NCI-H524 treated with DMSO at 0.1 percent for 48 hours (cell line): ENCODE measurements at regions not wholly inside any gene's neighbourhood (a gene's known extent, or its start where the extent isn't known, plus 50 kb on each side); places are given as distances from the start of the nearest gene placed in this dataset.

ENCODE experiments used
- DNase-seq: peaks from one replicate; lab custom pipeline; 2025; lab: John Stamatoyannopoulos, UW

DNA sequence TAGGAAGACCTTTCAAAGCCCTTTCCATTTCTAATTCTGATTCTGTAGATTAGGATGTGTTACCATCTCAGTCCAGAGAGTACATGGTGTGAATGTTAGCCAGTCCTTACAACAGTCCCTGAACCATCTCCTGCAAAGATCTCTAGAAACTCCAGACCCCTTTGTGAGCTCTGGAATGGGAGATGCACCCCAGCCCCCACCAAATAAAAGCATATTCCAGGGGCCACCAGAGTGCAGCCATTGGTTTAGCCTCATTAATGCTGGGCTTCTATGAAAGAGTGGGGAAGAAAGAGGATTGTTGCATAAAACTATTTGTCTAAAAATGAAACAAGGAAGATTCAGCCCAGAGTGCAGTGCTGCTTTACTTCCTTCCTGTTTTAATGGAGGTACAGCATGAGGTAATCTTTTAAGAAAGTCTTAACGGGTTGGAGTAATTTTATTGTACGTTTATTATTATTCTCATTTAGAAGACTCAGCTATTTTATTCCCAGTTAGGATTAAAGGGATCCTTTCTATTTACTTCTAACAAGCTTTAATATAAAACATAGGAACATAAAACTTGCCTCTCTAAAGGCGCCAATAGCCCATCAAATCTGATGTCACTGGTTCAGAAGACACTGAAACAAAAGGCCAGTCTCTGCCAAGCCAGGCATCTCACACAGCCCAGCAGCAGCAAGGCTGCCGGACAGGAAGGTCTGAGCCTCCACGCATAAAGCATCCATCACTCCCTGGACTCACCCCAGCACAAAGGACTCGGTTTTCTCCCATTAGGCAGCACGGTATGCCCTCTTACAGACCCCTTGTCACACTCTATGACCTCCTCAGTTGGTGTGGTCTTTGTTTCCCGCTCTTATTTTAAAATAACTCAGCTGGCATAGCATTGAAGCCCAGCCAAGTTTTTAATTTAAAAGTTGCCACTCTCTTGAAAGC is 203.9 kb upstream of the BLID start:
- no peak for DNase-seq

DNA sequence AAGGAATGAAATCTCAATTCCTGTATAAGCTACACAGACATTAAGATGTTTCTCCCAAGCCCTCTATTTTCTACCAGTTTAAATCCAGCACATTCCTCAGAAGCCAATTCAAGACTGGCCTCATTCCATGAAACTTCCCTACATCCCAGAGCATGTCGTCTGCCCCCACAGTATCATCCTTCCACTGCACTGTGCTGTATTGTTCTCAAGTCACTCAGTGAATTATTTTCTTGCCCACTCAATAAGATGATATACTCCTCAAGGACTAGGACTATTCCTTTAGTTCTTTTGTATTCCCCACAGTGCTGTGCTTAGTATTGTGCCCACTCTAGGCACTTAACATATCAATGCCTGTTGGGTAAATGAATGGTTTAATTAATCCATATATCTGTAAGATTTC is 203.1 kb upstream of the BLID start:
- DNase-seq = no peak

DNA sequence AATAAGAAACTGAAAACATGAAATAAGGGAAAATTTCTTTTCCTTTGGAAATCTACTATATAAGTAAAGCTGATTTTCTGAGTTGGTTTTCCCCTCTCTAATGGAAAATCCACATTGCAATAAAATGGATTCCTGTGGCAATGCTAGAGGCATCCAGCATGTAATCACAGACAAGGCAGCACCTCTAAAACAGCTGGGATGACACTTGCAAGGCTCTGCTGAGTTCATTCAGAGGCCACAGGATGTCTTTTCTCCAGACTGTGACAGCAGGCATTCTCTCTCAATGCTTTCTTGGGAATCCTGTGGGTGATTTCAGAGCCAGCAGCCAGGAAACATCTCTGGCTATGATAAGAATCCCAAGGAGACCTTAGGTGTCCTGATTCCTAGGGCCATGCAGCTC is 201.3 kb upstream of the BLID start:
- DNase-seq = no peak

DNA sequence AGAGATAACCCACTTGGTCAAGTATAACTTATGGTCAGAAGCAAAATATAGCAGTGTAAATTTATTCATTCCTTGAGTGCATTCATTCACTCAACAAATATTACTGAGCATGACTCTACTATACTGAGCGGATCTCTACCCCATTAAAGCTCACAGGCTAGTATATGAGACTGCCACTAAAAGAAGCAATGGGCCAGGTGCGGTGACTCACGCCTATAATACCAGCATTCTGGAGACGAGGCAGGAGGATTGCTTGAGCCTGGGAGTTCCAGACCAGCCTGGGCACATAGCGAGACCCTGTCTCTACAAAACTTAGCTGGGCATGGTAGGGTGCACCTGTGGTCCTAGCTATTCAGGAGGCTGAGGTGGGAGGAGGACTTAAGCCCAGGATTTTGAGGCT is 197.6 kb upstream of the BLID start:
- DNase-seq = no peak

DNA sequence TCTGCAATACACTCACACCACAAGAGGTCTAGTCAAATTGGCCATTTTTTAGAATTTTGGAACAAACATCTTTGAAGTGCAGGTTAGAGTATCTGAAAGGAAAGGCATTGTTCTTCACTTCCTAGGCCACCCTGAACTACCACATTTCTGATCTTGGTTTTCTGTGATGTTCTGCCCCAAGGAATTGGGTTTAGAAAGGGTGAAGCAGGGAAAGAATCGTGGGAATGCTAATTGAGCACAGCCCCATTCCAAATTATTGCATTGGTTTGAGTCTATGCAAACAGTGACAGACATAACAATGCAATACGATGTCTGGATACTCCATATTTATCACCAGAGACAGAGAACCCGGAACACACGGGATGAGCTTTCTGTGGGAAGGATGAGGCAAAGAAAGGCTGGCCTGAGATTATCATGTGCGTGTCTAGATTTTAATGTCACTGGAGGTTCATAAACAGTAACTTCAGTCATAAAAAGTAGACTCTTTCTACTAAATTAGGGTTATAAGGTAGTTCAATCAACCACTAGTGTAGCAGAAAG is 195.3 kb upstream of the BLID start:
- no peak for DNase-seq

DNA sequence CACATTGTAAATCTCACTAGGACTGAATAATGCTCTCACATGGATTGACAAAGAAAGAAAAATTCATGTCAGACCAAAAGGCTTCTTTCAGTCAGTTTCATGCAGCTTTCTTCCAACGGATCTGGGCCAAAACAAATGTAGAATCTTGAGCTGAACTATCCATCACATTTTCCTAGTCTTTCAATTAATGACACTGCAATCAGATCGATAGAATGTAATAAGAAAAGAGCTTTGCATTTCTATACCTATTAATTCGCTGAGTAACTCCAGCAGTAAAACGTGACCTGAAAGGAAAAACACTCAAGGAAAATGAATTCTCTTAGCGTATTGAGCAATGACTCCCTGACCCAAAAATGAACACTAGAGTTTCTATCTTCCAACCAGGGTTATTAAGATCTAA is 194.8 kb upstream of the BLID start:
- DNase-seq = no peak

DNA sequence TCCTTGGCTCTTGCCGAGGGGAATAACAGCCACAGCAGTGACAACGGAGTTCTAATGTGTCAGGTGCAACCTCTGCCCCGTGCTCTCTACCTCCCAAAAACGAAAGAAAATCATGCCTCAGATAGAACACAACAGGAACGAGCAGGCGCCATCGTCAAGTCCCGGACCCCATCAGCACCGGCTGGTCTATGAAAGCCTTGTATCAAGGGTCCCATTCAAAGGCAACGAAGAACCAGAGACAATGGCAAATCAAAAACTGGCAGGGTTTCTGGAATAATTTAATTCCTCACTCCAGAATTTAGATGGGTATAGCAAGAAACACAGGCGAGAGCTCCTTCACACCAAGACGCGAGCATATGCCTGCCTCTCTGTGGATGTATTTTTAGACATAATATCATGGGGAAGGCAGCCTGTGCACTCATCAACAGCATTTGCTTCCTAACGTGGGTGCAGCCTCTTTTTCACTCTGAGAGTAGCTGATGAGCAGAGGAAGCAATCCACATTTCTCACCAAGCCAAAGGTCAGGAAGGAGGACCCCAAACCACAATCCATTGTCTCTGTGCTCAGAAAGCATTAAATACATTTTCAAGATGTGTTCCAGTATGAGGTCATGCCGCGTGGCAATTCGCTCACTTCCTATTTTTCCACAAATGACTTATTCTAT is 193.4 kb upstream of the BLID start:
- no peak for DNase-seq

DNA sequence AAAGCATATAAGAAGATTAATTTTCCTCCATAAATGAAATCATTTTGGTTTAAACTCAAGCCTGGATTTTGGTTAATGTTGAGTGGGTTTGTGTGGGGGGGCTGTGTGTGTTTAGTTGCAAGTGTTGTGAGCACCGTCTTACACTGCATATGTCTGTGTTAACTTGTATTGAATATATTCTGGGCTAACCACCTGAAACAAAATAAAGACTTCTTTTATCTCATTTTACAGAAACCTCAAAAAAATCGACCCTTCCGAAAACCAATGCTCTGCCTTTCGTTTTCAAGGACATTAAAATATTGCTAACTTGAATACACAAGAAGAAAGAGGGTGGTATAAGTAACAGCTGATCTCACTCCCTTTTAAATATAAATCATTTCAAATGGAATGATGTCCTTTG is 192.2 kb upstream of the BLID start:
- DNase-seq = no peak

DNA sequence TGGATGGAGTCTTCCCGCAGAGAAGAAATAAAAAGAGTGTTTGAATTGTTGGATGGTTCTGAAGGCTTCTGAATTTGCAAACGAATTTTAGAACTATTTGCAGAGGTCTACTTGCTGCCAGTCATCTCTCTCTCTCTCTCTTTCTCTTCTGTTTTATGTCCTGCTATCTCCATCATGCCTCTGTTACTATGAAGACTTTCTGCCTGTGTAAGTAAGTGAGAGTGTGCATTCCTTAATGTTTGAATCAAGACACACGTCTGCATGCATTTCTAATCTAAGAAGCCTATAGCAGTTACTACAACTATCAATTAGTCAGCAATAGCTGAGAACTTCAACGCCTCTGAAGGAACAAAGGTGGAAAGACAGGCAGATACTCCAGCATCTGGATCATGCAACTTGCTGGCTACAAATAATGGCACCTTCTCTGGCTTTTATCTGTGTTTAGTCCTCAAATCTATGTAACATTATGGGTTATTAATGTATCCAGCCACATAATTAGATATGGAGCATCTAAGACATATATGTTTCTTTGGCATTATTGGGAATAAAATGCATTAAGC is 191.5 kb upstream of the BLID start:
- no peak for DNase-seq

DNA sequence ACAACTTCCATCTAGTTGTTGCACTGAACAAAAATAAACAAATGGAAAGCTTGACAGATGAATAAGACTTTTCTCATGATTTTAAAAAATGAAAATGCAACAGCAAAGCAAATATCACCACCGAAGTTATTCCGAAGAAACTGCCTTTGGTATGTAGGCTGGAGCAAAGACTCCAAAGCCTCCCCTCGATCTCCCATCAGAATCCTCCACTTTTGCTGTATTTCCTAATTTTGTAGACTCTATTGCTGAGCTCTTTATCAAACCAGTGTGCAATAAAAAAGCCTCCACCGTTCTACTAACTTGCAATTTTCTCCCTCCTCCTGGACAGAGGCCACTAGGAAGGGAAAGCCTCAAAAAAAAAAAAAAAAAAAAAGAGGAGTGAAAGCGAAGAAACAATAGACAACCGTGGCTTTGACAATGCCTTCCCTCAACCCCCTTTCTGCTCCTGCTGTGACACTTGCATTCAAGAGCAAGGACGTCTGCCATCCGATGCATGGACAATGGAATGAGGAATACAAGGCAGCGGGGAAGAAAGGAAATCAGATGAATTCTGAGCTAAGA is 190.9 kb upstream of the BLID start:
- DNase-seq = no peak

DNA sequence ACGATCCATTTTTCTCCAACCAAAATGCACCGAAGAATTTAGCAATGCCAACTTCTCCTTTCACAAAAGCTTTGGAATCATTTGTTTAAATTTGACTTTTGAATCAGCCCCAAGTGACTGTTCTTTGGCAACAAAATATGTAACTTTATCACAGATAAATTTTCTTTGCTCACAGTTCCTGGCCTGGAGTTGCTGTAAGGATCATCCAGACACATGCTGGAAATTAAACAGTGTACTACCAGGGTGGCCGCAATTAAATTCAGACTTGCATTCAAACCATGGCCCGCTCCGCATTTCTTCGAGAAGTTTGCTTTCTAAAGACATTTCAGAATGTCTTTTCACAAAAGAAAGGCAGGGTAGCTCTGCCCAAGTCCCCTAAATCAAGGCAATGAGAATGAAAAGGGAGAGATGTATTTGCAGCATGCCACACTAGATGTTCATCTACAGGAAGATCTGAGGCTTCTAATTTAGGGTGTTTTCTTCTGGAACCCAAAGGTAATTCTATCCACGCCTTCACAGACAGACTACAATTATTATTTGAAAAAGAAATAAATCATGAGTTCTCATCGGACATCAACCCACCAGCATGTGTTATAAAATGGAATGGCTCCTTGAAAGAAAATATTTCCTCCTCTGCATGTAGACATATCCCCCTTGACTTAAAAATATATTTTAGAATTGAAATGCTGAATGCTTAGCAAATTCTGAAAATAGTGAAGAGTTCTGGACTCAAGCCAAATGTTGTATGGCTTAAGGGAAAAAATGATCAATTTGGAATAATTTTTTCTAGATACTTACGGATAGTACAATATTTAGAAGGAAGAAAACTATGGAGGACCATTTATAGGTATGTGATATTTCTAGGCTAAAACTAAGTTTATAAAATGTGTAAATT is 189.7 kb upstream of the BLID start:
- no peak for DNase-seq

DNA sequence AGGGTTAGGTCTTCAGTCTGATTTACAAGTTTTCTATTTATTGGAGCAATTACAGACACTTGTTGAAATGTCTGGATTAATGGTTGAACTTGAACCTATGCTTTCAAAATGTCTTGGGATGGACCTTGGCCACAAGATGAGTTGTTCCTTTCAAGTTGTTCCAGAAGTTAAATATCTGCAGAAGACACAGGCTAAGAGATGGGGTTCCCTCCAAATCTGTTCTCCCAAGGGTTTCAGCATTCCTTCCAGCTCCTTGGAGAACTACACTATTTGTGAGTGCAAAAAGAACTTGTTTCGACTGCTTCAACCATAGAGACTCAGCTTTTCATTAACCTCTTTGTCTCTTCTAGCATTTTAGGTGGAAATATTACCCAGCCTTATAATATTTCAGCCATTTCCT is 189.0 kb upstream of the BLID start:
- no peak for DNase-seq

DNA sequence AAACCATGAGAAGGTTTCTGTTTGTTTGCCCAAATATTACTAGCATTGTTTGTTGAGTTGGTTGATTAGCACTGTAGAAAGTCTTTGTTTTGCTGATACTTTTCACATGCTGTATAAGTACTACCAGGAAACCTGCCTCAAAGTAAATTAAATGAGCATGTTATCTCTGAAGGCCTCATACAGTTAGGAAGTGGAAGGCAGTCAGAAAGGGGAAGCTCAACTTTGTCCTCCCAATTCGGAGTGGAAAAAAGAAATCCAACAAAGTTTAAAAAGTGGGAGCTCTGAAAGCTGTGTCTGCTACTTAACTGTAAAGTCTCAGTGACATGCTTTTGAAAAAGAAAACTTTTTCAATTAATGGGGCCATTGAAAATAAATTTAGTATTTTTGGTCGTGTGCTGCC is 188.3 kb upstream of the BLID start:
- no peak for DNase-seq

DNA sequence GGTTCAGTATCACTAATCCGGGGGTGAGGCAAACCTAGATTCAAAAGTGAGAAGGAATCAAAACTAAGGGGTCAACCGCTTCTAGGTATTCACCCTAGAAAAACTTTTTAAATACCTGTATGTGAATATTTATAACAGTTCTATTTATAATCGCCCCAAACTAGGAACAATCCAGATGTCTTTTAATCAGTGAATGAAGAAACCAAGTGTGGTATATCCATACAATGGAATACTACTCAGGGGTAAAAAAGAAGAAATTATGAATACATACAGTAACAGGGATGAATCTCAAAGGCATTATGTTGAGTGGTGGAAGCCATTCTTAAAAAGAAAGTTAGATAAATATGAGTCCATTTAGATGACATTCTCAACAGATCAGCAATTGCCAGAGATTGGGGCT is 178.0 kb upstream of the BLID start:
- DNase-seq = no peak

DNA sequence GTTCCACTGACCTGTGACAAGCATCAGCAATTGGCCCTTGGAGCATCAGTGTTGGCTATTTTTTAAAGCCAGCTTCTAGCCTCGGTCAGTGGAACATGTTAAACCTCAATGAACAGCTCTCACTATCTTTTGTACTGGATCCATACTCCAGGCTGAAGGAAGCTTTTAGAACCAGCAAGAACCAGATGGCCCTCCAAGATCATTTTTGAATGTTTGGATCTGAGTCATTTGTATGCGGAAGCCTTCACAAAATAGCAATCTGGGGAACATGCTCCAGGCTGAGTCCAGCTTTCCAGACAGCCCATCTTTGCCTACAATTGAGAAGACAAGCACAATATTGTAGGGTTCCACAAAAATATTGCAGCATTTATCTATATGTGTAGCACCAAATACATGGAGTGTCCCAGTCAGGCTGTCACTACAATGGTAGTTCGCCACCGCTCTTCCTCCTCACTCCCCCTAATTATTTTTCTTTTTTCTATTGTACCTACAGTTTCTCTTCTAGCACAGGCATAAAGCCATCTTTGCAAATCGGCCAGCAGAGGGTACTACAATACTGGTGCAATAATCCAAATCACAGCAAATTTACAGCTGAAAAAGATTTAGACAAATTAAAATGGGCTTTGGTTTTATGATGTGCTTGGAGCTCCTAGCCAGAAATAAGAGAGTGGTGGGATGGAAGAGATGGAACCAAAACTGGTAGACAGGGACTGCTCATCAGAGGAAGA is 177.4 kb upstream of the BLID start:
- no peak for DNase-seq

DNA sequence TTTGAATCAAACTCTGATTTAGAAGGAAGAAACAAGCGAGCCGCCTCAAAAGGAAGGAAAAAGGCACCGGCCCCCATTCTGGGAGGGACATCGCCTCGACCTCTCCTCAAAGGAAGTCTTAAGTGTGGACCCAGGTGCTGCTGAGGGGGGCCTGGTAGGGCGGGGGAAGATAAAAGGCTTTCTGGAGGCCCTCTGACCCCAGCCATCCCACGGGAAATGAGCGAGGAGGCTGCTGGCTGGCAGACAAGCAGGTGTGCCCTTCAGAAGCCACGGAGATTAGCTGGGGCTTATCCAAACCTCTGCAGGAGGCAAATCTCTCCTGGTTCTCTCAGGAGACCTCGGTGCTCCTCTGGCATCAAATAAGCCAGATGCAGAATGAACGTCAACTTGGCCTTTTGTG is 171.4 kb upstream of the BLID start:
- peak; percentile 29 for DNase-seq

DNA sequence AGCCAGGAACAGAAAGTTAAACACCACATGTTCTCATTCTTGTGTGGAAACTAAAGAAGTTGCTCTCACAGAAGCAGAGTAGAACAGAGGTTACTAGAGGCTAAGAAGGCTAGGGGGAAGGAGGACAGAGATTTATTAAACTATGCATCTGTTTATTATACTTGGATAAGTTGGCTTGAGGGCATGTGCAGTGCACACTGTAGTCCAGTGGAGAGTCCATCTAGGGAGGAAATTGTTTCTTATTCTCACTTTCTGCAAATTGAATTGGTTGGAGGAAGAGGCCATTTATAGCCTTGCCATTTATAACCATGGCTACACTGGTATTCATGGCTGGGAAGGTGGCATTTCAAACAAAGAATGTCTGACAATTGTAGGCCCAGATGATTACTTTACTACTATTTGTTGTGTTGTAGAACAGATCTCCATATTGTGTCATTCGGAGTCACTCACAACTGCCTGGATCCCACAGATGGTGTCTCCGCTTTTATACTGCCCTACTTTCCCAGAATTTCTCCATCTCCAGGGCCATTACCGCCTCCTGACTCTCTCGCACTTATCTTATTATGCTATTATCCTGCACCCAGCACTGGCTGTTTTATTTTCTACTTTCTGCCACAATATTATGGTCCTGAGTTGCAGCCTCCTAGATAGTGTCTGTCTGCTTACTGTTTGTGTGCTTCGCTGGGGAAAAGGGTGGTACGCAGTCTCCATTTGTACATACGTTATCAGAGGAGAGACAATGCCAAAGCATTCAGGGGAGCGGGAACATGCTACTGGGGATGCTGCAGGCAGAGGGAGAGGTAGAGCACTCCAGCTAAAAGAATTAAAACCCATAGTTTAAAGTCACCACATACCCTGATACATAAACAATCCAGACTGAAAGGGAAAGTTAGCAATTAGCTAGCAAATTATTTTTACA is 169.3 kb upstream of the BLID start:
- no peak for DNase-seq

DNA sequence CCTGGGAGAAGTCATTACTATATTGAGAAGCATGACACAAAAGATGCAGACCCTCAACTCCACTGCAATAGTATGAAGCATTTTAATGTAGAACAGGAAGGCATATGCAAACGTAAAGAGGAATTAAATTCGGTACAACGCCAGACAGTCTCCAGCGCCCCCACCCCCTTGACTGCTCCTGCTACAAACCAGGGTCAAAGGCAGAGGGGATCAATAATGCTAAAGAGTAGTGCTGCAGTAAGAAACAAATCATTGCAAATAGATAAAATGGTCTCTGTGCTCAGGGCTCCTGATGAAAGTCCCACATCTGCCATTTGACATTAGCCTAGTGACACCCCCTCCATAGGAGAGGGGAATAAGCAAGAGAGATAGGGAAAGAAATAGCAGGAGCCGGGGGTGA is 164.9 kb upstream of the BLID start:
- no peak for DNase-seq

DNA sequence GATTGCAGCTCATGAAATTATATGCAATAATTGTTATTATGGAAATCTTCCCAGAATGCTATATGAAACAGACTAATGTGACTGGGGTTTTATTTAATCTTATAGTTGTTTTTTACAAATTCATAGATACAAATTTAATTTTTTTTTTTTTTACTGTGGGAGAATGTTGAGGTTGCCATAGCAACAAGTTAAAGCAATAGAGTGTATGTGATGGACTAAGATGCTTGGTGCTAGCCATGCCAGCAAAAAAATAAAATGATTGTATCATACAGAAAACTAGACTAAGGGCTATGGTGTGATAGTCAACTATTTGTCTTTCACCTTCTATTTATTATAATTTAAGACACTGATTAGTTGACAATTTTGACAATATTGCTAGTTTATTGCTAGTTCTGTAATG is 163.2 kb upstream of the BLID start:
- DNase-seq = no peak

DNA sequence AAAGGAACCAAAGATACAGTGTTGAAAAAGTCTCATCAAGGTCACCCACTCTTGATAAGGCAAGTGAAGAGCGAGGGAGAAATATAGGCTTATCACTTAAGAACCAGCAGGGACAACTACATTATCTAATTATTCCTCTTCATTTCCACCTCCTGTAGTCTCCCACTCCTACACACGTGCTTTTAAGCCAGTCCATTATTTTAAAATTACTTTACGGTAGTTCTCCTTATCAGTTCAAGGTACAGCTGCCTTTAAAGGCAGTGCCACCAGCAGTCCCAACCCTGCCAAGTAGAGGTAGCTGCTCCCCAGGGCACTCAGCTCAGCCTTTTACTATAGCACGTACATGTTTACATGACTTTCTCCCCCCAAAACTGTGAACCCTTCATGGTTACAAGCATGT is 161.5 kb upstream of the BLID start:
- no peak for DNase-seq
